Fibroblast of the aortic adventitia (primary cell): ENCODE measurements at regions not wholly inside any gene's neighbourhood (a gene's known extent, or its start where the extent isn't known, plus 50 kb on each side); places are given as distances from the start of the nearest gene placed in this dataset.
"Not testable (repeated sequence)": the region's sequence is repeated elsewhere in the genome, so short reads cannot be mapped to it uniquely, and the experiment has no call there.

Experiments used
- DNase-seq: peaks from one replicate; pipeline ENCODE4 v3.0.0-alpha.2; 2010; ENCODE audit warnings: low read depth
- H3K4me3 ChIP-seq: 2 replicates; pipeline ENCODE4 v1.5.1; 2011; ENCODE audit warnings: low read depth, mild to moderate bottlenecking, control low read depth, low read length, moderate library complexity
- TF ChIP-seq, protein P1 (sequence below): IDR thresholded peaks from 2 replicates; pipeline ENCODE4 v1.5.1; 2011; ENCODE audit warnings: mild to moderate bottlenecking, low read length, control low read depth, inconsistent platforms; ENCODE audit not compliant: insufficient read depth

DNA sequence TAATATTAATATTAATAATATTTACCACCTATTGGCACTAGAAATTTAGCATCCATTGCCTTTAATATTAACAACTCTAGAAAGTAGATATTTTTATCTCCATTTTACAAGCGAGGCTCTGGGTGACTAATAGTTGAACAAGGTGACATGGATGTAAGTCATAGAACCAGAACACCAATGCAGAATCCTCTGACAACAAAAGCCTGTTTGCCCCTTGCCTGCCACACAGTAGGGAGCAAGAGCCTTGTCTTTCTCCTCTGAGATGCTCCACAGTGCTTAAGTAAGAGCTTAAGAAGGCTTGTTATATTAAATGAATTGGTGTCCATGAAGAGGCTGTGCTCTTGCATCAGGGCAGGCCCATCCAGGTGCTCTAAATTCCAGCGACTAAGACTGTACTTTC, 51.2 kb upstream of the LBX1 start:
- DNase-seq, result no peak
- no peak overlapping the region for H3K4me3 ChIP-seq
- TF ChIP-seq, protein P1, sequence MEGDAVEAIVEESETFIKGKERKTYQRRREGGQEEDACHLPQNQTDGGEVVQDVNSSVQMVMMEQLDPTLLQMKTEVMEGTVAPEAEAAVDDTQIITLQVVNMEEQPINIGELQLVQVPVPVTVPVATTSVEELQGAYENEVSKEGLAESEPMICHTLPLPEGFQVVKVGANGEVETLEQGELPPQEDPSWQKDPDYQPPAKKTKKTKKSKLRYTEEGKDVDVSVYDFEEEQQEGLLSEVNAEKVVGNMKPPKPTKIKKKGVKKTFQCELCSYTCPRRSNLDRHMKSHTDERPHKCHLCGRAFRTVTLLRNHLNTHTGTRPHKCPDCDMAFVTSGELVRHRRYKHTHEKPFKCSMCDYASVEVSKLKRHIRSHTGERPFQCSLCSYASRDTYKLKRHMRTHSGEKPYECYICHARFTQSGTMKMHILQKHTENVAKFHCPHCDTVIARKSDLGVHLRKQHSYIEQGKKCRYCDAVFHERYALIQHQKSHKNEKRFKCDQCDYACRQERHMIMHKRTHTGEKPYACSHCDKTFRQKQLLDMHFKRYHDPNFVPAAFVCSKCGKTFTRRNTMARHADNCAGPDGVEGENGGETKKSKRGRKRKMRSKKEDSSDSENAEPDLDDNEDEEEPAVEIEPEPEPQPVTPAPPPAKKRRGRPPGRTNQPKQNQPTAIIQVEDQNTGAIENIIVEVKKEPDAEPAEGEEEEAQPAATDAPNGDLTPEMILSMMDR, result no peak

DNA sequence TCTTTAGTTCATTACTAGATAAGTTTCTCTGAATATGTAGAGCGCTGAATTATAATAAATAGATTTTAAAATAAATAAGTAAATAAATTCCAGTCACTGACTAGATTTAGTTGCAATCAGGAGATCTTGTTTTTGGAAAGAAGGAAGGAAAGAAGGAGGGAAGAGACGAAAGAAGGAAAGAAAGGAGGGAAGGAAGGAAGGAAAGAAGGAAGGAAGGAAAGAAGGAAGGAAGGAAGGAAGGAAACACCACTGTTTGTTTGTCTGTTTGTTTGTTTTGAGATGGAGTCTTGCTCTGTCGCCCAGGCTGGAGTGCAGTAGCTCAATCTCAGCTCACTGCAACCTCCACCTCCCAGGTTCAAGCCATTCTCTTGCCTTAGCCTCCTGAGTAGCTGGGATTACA, 51.7 kb upstream of the LBX1 start:
- DNase-seq, H3K4me3 ChIP-seq: not testable (repeated sequence)

DNA sequence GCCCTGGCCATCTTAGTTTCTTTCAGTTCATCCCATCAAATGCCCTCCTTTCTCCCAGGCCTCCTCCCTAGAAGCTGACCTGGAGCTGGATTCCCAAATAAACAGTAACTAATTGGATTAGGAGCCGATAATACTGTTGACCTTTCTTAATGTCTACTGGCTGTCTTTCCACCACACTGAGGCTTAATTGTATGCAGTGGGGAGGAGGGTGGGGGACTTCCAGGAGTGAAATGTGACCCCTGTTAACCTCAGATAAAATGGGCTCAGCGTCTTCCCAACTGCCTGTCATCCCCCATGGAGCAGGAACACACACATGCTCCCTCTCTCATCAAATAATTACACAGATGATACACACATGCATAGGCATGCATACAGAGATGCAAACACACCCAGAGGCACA, 53.7 kb upstream of the LBX1 start:
- TF ChIP-seq, protein P1, result no peak
- no peak overlapping the region for H3K4me3 ChIP-seq
- no peak for DNase-seq

DNA sequence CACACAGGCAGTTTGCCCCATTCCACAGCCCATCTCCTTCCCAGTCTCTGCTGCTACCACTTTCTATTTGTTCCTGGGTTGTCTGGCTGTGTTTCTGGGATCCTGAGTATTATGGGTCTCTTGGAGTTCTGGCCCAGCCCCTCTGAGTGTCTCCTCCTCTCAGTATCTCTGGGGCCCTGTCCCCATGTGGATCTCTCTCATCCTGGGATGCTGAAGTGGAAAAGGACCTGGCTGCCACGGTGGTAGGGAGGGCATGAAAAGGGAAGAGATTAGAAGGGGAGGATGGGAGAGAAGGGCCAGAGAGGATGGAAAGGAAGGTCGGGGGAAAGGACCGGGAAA, 54.5 kb upstream of the LBX1 start:
- no peak overlapping the region for H3K4me3 ChIP-seq
- no peak for DNase-seq
- TF ChIP-seq, protein P1, result no peak

DNA sequence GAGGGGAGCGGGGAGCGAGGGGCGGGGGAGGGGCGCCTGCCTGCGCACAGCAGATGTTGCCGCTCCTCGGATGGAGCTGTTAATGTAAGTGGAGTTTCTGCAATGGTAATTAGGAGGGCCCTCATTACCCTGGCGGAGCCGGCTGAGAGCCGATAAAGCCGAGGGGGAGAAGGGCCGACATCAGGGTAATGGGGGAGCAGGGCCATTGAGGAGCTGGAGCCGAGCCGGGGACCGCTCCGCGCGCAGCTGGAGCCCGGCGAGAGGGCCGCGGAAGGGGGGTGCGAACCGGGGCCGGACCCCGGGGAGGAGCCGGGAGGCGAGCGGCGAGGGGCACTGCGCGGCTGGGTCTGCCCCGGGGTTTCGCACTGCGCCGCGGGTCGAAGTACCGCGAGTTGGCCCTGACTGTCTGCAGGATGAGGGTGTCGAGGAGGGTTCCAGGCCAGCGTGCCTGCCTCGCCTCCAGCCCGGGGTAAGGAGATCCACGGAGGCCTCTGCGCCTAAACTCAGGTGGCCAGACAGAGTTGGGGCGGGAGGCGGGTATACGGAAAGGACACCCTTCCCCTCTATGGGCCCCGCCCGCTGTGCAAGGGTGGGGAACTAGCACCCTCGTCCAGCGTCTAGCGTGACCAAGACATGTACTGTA, 55.0 kb upstream of the LBX1 start:
- H3K4me3 ChIP-seq, result no peak overlapping the region
- DNase-seq, result no peak

DNA sequence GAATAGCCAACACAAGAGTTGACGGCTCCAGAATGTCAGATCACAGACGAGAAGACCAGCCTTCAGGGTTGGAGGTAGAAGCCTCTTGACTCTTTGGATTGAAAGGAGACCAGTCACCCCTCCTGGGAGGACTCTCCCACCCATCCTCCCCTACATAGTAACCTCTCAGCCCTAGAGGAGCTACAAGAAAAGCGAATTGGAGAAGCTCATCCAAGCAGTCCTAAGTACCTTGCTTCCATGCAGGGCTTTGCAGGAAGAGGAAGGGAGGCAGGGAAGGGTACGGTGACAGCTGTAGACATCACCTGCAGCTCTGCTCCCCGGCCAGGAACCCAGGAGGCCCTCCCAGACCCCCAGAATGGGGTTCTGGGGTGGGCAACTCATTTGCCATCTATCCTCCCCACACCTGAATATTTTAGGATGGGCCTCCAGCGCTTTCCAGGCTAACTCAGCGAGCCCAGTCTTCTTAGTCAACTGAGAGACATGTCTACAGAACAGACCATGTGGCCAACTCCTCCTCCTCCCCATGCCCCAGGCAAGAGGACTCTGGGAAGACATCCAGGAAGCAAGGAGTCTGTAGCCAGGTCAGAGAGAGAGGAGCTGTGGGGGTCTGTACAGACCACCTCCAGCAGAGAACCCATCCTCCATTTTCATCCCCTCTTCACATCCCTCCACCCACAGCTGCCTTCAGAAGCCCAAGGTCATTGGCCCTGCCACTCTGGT, 55.6 kb upstream of the LBX1 start:
- TF ChIP-seq, protein P1, result no peak
- H3K4me3 ChIP-seq, result no peak overlapping the region
- no peak for DNase-seq

More for the DNA sequence above, 55.0 kb upstream of the LBX1 start:
- TF ChIP-seq, protein P1, result no peak

DNA sequence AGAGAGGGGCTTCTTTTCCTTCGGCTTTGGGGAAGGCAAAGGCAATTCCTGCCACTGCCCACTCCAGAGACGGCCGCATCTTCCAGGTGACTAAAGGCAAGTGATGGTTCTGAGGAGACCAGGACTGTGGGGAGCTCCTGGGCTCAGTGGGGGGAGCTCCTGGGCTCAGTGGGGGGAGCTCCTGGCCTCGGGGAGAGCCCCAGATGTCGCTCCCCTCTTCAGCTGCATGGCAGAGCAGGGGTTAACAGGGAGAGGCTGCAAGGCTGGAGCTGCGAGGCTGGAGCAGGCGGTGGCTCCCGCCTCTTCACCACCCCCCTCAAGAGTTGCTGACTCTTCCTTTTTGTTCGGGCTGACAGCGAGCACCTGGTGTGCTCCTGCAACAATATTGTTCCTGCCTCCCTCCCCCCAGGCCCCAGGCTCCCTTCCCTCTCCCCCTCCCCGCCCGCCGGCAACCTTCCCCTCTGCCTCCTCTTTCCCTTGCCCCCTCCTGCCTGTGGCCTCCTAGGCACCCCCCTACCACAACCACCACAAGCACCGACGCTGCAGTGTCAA, 56.3 kb upstream of the LBX1 start:
- H3K4me3 ChIP-seq, result no peak overlapping the region
- no peak for DNase-seq
- TF ChIP-seq, protein P1, result no peak
